KMS-11 (cell line): ENCODE measurements at regions not wholly inside any gene's neighbourhood (a gene's known extent, or its start where the extent isn't known, plus 50 kb on each side); places are given as distances from the start of the nearest gene placed in this dataset.

ENCODE experiments used
- H2AFZ ChIP-seq: fragments of 200-600 bp; sonication (generic); 2 replicates; pipeline ENCODE4 v1.6.1; 2016; ENCODE audit warnings: antibody characterized with exemption, mixed run types, low read depth
- H3K27ac ChIP-seq: fragments of 200-600 bp; sonication (generic); 2 replicates; pipeline ENCODE4 v1.6.1; 2016; ENCODE audit warnings: mild to moderate bottlenecking, mixed run types
- H3K27me3 ChIP-seq: fragments of 200-600 bp; sonication (generic); 2 replicates; pipeline ENCODE4 v1.6.1; 2017; ENCODE audit warnings: mild to moderate bottlenecking, low read depth, mixed run types, moderate library complexity; ENCODE audit not compliant: insufficient read depth
- H3K36me3 ChIP-seq: fragments of 200-600 bp; sonication (generic); 2 replicates; pipeline ENCODE4 v1.6.1; 2017; ENCODE audit warnings: mild to moderate bottlenecking, mixed run types; ENCODE audit not compliant: insufficient read depth
- H3K4me1 ChIP-seq: fragments of 200-600 bp; sonication (generic); 2 replicates; pipeline ENCODE4 v1.6.1; 2016; ENCODE audit warnings: mild to moderate bottlenecking, low read depth, mixed run types; ENCODE audit not compliant: poor library complexity, severe bottlenecking
- H3K4me2 ChIP-seq: fragments of 200-600 bp; sonication (generic); 2 replicates; pipeline ENCODE4 v1.7.0; 2016; ENCODE audit warnings: mild to moderate bottlenecking, mixed run types
- H3K4me3 ChIP-seq: fragments of 200-600 bp; sonication (generic); IDR thresholded peaks from 2 replicates; pipeline ENCODE4 v1.6.1; 2017; ENCODE audit warnings: low read depth, low read length, mixed read lengths; ENCODE audit not compliant: insufficient read depth
- H3K79me2 ChIP-seq: fragments of 200-600 bp; sonication (generic); 2 replicates; pipeline ENCODE4 v1.6.1; 2016; ENCODE audit warnings: low read depth, mixed run types; ENCODE audit not compliant: insufficient read depth
- H3K9ac ChIP-seq: fragments of 200-600 bp; sonication (generic); 2 replicates; pipeline ENCODE4 v1.6.1; 2016; ENCODE audit warnings: mild to moderate bottlenecking, mixed run types
- H4K20me1 ChIP-seq: fragments of 200-600 bp; sonication (generic); 2 replicates; pipeline ENCODE4 v1.6.1; 2016; ENCODE audit warnings: mild to moderate bottlenecking, mixed run types; ENCODE audit not compliant: insufficient read depth
- TF ChIP-seq, protein P1 (sequence below): fragments of 200-600 bp; sonication (generic); conservative IDR thresholded peaks from 2 replicates; pipeline ENCODE4 v1.6.1; 2017; ENCODE audit warnings: low read depth, mild to moderate bottlenecking, antibody characterized with exemption, low read length, moderate library complexity, mixed read lengths

DNA sequence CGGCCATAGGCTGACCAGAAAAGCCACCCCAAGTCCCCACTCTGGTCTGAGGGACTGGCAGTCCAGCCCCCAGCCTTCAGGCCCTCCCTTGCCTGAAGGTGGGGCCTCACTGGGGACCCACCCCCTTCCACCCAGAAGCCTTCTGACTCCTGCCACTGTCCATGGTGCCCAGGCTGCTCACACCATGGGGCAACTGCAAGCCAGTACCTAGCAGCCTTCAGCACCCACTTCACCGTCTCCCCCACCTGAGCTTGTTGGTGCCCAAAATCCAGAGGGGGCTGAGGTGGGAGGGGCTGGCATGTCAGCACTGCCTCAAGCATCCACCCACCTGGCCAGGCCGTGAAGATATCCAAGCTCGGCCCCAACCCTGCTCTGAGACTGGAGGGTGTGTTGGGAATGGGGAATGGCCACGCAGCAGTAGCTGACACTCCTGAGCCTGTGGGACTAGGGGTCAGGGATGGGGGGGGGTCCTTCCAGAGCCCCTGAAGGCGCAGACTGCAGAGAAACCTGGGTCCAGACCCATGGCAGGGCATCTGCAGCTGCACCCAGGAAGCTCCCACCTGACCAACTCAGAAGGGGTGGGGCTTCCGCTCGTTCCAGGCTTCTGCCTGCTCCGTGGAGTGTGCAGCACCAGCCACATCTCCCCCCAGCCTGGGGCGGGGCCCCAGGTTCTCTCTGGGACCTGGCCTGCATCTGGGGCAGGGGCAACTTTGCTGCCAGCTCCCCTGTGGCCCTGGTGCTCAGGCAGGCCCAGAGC lies 942.1 kb upstream of the EPHA7 start:
- Histone ChIP-seq H4K20me1 (no peaks in the 10 kb centered on the region), H3K4me1 (no peaks in the 10 kb centered on the region), H3K79me2 (no peaks in the 10 kb centered on the region), H3K4me3 (no peak overlapping the region), H3K27me3 (no peaks in the 10 kb centered on the region), H3K9ac (no peak overlapping the region), H3K36me3 (no peaks in the 10 kb centered on the region), H2AFZ (no peak overlapping the region), H3K4me2 (no peak overlapping the region), H3K27ac (no peak overlapping the region)
- TF ChIP-seq, protein P1, sequence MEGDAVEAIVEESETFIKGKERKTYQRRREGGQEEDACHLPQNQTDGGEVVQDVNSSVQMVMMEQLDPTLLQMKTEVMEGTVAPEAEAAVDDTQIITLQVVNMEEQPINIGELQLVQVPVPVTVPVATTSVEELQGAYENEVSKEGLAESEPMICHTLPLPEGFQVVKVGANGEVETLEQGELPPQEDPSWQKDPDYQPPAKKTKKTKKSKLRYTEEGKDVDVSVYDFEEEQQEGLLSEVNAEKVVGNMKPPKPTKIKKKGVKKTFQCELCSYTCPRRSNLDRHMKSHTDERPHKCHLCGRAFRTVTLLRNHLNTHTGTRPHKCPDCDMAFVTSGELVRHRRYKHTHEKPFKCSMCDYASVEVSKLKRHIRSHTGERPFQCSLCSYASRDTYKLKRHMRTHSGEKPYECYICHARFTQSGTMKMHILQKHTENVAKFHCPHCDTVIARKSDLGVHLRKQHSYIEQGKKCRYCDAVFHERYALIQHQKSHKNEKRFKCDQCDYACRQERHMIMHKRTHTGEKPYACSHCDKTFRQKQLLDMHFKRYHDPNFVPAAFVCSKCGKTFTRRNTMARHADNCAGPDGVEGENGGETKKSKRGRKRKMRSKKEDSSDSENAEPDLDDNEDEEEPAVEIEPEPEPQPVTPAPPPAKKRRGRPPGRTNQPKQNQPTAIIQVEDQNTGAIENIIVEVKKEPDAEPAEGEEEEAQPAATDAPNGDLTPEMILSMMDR = no peak

DNA sequence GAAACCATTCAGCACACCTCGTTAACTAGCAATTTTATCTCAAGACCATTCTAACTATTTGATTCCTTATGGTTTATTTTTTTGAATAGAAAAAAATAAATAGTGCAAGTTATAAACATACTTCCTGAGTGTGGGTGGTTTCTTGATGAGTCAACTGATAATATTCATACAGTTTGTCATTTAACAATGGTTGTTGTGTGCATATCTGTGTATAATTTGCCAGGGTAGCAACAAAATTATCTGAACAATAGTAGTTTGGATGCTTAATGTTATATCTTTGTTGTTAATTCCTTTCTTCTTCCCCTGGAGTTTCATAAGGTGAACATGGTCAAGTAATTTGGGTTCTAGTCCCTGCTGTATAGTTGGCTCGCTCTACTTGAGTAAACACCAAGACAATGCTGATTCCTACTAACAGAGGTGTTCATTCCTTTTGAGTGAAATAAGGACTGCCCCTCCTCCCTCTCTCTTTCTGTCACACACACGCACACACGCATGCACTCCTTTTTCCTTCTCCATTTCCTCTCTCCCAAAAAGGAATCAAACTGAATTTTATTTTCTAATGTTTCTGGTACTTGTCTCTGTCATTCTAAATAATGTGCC lies 938.1 kb upstream of the EPHA7 start:
- Histone ChIP-seq H3K4me1 (no peaks in the 10 kb centered on the region), H2AFZ (no peak overlapping the region), H3K4me3 (no peak overlapping the region), H3K4me2 (no peak overlapping the region), H3K36me3 (no peaks in the 10 kb centered on the region), H3K79me2 (no peaks in the 10 kb centered on the region), H3K27ac (no peak overlapping the region), H3K27me3 (no peaks in the 10 kb centered on the region), H3K9ac (no peak overlapping the region), H4K20me1 (no peaks in the 10 kb centered on the region)
- TF ChIP-seq, protein P1 = no peak

DNA sequence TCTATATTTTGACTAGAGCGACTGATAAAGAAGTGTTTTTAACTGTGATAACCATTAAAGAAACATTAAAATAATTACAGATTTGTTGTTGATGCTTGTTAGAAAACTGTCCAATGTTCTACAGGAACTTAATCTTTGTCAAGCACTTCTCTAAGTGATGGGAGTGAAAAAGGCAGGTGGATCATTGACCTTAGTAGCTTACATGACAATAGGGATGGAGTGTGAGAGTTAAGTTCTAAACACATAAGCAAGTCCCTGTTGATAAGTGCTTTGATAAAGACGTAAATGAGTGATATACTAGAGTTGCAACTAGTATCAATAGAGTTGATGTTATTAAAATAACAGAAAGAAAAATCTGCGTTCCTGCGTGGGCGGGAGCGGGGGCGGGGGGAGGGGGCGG lies 931.5 kb upstream of the EPHA7 start:
- Histone ChIP-seq H3K4me3 (no peak overlapping the region), H3K4me2 (no peak overlapping the region)
- TF ChIP-seq, protein P1 = no peak

DNA sequence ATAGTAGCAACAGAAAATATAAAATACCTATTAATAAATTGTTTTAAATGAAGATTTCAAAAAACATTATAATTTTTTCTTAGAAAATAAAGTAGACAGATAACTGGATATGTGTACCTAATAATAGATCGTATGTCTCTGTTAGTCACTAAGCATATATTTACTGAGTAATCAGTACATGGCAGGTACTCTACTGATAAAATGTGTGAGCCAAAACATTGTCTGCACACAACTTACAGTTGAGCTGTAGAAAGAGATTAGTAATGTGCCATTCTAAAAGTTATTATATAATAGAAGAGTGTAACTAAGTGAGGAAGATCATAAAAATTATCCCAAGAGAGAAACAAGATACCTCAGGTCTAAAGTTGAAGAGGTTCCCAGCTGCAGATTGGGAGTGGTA lies 929.9 kb upstream of the EPHA7 start:
- H3K4me2 ChIP-seq = no peak overlapping the region
- no peak overlapping the region for H2AFZ ChIP-seq
- no peak overlapping the region for H3K27ac ChIP-seq
- H3K9ac ChIP-seq = no peak overlapping the region
- H3K36me3 ChIP-seq = no peaks in the 10 kb centered on the region
- no peaks in the 10 kb centered on the region for H3K4me1 ChIP-seq
- TF ChIP-seq, protein P1 = no peak
- H4K20me1 ChIP-seq = no peaks in the 10 kb centered on the region
- no peaks in the 10 kb centered on the region for H3K27me3 ChIP-seq
- H3K4me3 ChIP-seq = no peak overlapping the region
- no peaks in the 10 kb centered on the region for H3K79me2 ChIP-seq

More for the DNA sequence above, 931.5 kb upstream of the EPHA7 start:
- no peak overlapping the region for H2AFZ ChIP-seq
- H3K4me1 ChIP-seq = no peaks in the 10 kb centered on the region
- H4K20me1 ChIP-seq = no peaks in the 10 kb centered on the region
- H3K36me3 ChIP-seq = no peaks in the 10 kb centered on the region
- no peaks in the 10 kb centered on the region for H3K27me3 ChIP-seq
- no peak overlapping the region for H3K9ac ChIP-seq
- H3K27ac ChIP-seq = no peak overlapping the region
- no peaks in the 10 kb centered on the region for H3K79me2 ChIP-seq
